Astrocyte of the cerebellum (primary cell): ENCODE measurements at regions not wholly inside any gene's neighbourhood (a gene's known extent, or its start where the extent isn't known, plus 50 kb on each side); places are given as distances from the start of the nearest gene placed in this dataset.

ENCODE experiments used
- DNase-seq: peaks from one replicate; pipeline ENCODE4 v3.0.0-alpha.2; 2011; ENCODE audit warnings: low read depth
- H3K4me3 ChIP-seq: 2 replicates; pipeline ENCODE4 v1.5.1; 2011; ENCODE audit warnings: mild to moderate bottlenecking, low read depth, low read length, moderate library complexity
- in situ Hi-C: cut with HindIII; loops from 2 replicates; pipeline ENCODE4 v1.10.0; 2017; ENCODE audit warnings: low sequenced_read_pairs
- TF ChIP-seq, protein P1 (sequence below): IDR thresholded peaks from 2 replicates; pipeline ENCODE4 v1.5.1; 2012; ENCODE audit warnings: low read length, low read depth, moderate library complexity, mild to moderate bottlenecking; ENCODE audit errors: missing control alignments

DNA sequence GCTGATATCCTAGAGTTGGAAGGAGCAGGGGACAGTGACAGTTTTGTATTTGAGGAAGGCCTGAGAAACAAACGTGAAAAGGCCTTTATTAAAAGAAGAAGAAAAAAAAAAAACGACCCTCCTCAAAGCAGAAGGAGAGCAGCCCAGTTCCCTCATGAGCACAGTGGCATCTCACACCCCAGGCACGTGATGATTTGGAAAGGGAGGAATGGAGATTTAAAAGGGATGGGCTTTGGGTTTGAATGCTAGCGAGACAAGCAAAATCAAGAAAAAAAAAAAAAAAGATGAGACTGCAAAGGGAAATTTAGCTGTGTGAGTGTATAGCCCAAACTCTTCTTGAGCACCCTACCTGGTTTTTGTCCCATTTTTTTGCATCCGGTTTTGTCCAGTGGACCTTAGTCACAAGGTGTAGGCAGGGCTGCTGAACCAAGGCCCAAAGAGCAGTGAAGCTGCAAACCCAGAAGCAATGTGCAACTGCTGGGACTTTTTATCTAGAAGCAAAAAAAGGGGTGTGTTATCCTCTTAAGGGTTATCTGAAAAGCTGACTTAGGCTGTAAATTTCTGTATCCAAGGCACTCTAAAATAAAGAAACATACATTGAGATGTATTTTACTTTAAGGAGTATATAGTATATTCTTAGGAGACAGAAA is 54.5 kb upstream of the RREB1 start:
- TF ChIP-seq, protein P1, sequence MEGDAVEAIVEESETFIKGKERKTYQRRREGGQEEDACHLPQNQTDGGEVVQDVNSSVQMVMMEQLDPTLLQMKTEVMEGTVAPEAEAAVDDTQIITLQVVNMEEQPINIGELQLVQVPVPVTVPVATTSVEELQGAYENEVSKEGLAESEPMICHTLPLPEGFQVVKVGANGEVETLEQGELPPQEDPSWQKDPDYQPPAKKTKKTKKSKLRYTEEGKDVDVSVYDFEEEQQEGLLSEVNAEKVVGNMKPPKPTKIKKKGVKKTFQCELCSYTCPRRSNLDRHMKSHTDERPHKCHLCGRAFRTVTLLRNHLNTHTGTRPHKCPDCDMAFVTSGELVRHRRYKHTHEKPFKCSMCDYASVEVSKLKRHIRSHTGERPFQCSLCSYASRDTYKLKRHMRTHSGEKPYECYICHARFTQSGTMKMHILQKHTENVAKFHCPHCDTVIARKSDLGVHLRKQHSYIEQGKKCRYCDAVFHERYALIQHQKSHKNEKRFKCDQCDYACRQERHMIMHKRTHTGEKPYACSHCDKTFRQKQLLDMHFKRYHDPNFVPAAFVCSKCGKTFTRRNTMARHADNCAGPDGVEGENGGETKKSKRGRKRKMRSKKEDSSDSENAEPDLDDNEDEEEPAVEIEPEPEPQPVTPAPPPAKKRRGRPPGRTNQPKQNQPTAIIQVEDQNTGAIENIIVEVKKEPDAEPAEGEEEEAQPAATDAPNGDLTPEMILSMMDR: no peak
- in situ Hi-C loops: no loop called here
- H3K4me3 ChIP-seq: no peak overlapping the region
- no peak for DNase-seq
